H1 (cell line): ENCODE measurements at regions not wholly inside any gene's neighbourhood (a gene's known extent, or its start where the extent isn't known, plus 50 kb on each side); places are given as distances from the start of the nearest gene placed in this dataset.

Experiments used
- CTCF ChIA-PET: fragments of 300-600 bp; sonication (Branson Sonifier 250); formaldehyde crosslinking; loops from one replicate; lab custom pipeline; 2021; ENCODE audit not compliant: partially characterized antibody; lab: Charles Lee
- POLR2A ChIA-PET: fragments of 300-600 bp; sonication (Branson Sonifier 250); formaldehyde crosslinking; loops from one replicate; lab custom pipeline; 2021; ENCODE audit warnings: inconsistent platforms; ENCODE audit not compliant: partially characterized antibody; lab: Charles Lee
- DNase-seq, 2 experiments: peaks; one replicate each; pipeline versions ENCODE4 v3.0.0 to v3.0.0-alpha.2; 2010 to 2022; ENCODE audit warnings: low spot score in 2 of 2, low read depth in 1 of 2, mixed read lengths in 1 of 2
- FAIRE-seq: peaks from 2 replicates; lab custom pipeline; 2011; peaks lifted over from hg19 to GRCh38; lab: Jason Lieb, UNC
- H2AFZ ChIP-seq: 2 replicates; pipeline ENCODE4 v1.8.1; 2012; ENCODE audit warnings: low read length, inconsistent platforms
- H2AK5ac ChIP-seq: 2 replicates; pipeline ENCODE4 v1.6.1; 2013; ENCODE audit warnings: low read depth, low read length
- H2BK120ac ChIP-seq: replicated peaks from 2 replicates; pipeline ENCODE3; 2013; ENCODE audit warnings: low read depth, low read length, inconsistent platforms
- H2BK12ac ChIP-seq: 2 replicates; pipeline ENCODE4 v1.6.1; 2013; ENCODE audit warnings: low read depth, low read length
- H2BK15ac ChIP-seq: 2 replicates; pipeline ENCODE4 v1.6.1; 2013; ENCODE audit warnings: low read length
- H2BK20ac ChIP-seq: 2 replicates; pipeline ENCODE4 v1.6.1; 2013; ENCODE audit warnings: low read length
- H2BK5ac ChIP-seq: 2 replicates; pipeline ENCODE4 v1.6.1; 2013; ENCODE audit warnings: low read depth, low read length
- H3K14ac ChIP-seq: 2 replicates; pipeline ENCODE4 v1.6.1; 2013; ENCODE audit warnings: inconsistent platforms; ENCODE audit not compliant: insufficient read length
- H3K18ac ChIP-seq: 2 replicates; pipeline ENCODE4 v1.6.1; 2013; ENCODE audit warnings: low read length; ENCODE audit errors: extremely low read depth
- H3K23ac ChIP-seq: 2 replicates; pipeline ENCODE4 v1.6.1; 2013; ENCODE audit warnings: inconsistent platforms; ENCODE audit not compliant: insufficient read length
- H3K23me2 ChIP-seq: 2 replicates; pipeline ENCODE4 v1.6.1; 2013; ENCODE audit warnings: low read depth, low read length
- H3K27ac ChIP-seq: 2 replicates; pipeline ENCODE4 v1.6.1; 2011; ENCODE audit warnings: low read depth, low read length, inconsistent platforms
- H3K27me3 ChIP-seq, 4 experiments: replicated peaks in 1 of 4; 1 replicate in 1 of 4; 2 replicates in 3 of 4; pipeline versions ENCODE4 v1.6.1 to v1.8.1; 2011 to 2013; ENCODE audit warnings: low read length in 3 of 4, mild to moderate bottlenecking in 3 of 4, inconsistent platforms in 2 of 4, mixed read lengths in 2 of 4, moderate library complexity in 1 of 4; ENCODE audit not compliant: control insufficient read depth in 3 of 4, insufficient read depth in 3 of 4; ENCODE audit errors: extremely low read depth in 1 of 4
- H3K36me3 ChIP-seq, 4 experiments: 2 replicates each; pipeline versions ENCODE4 v1.6.1 to v1.8.1; 2011 to 2013; ENCODE audit warnings: mild to moderate bottlenecking in 4 of 4, low read length in 3 of 4, moderate library complexity in 2 of 4, control low read depth in 1 of 4, inconsistent platforms in 1 of 4; ENCODE audit not compliant: insufficient read depth in 4 of 4, control insufficient read depth in 2 of 4
- H3K4ac ChIP-seq: replicated peaks from 2 replicates; pipeline ENCODE3; 2013; ENCODE audit warnings: low read length, low read depth, mixed read lengths, inconsistent platforms; ENCODE audit not compliant: insufficient read length
- H3K4me1 ChIP-seq, 4 experiments: replicated peaks in 1 of 4; 1 replicate in 1 of 4; 2 replicates in 3 of 4; pipeline versions ENCODE4 v1.6.1 to v1.8.1; 2011 to 2013; ENCODE audit warnings: low read length in 3 of 4, inconsistent platforms in 2 of 4, mixed read lengths in 1 of 4; ENCODE audit not compliant: insufficient read depth in 4 of 4, control insufficient read depth in 3 of 4
- H3K4me2 ChIP-seq, 2 experiments: 2 replicates each; pipeline versions ENCODE4 v1.6.1 to v1.8.1; 2011 to 2013; ENCODE audit warnings: low read depth in 2 of 2, low read length in 2 of 2, control low read depth in 1 of 2, inconsistent platforms in 1 of 2, mild to moderate bottlenecking in 1 of 2; ENCODE audit not compliant: insufficient read depth in 1 of 2
- H3K4me3 ChIP-seq, 4 experiments: fragments of 200-600, 300-600 bp in 1 of 4; sonication (generic), shearing (Covaris generic), sonication (Bioruptor Twin) in 1 of 4; 2 replicates each; pipeline versions ENCODE4 v1.5.1 to v1.8.1; 2011 to 2016; ENCODE audit warnings: low read length in 4 of 4, low read depth in 3 of 4, control low read depth in 2 of 4, inconsistent platforms in 2 of 4, mild to moderate bottlenecking in 2 of 4, mixed read lengths in 1 of 4, moderate library complexity in 1 of 4; ENCODE audit not compliant: insufficient read depth in 2 of 4; ENCODE audit errors: extremely low read depth in 1 of 4
- H3K56ac ChIP-seq: replicated peaks from 2 replicates; pipeline ENCODE3; 2013; ENCODE audit warnings: low read depth, mild to moderate bottlenecking, mixed read lengths, low read length, inconsistent platforms; ENCODE audit not compliant: insufficient read length
- H3K79me1 ChIP-seq: 2 replicates; pipeline ENCODE4 v1.6.1; 2013; ENCODE audit warnings: low read depth, low read length, control low read depth
- H3K79me2 ChIP-seq, 2 experiments: 2 replicates each; pipeline versions ENCODE4 v1.6.1 to v1.8.1; 2012 to 2013; ENCODE audit warnings: low read length in 2 of 2, mild to moderate bottlenecking in 2 of 2, inconsistent platforms in 1 of 2; ENCODE audit not compliant: insufficient read depth in 2 of 2, control insufficient read depth in 1 of 2
- H3K9ac ChIP-seq, 4 experiments: replicated peaks in 1 of 4; 1 replicate in 1 of 4; 2 replicates in 3 of 4; pipeline versions ENCODE4 v1.6.1 to v1.8.1; 2011 to 2013; ENCODE audit warnings: low read depth in 3 of 4, low read length in 3 of 4, control low read depth in 2 of 4, mild to moderate bottlenecking in 2 of 4, moderate library complexity in 2 of 4, inconsistent platforms in 1 of 4; ENCODE audit errors: extremely low read depth in 1 of 4
- H3K9me3 ChIP-seq, 2 experiments: 2 replicates each; pipeline versions ENCODE4 v1.6.1 to v1.8.1; 2012 to 2013; ENCODE audit warnings: mild to moderate bottlenecking in 2 of 2, moderate library complexity in 2 of 2, control low read depth in 1 of 2, inconsistent platforms in 1 of 2, low read depth in 1 of 2, low read length in 1 of 2, mixed read lengths in 1 of 2; ENCODE audit not compliant: insufficient read depth in 2 of 2
- H4K20me1 ChIP-seq, 2 experiments: replicated peaks in 1 of 2; 2 replicates each; pipeline versions ENCODE3 to v1.8.1; 2011 to 2013; ENCODE audit warnings: inconsistent platforms in 2 of 2, low read length in 2 of 2, mild to moderate bottlenecking in 1 of 2; ENCODE audit not compliant: insufficient read depth in 2 of 2, control insufficient read depth in 1 of 2
- H4K5ac ChIP-seq: 2 replicates; pipeline ENCODE4 v1.6.1; 2013; ENCODE audit warnings: low read length, low read depth, mixed read lengths, inconsistent platforms; ENCODE audit not compliant: insufficient read length
- H4K8ac ChIP-seq: 2 replicates; pipeline ENCODE4 v1.8.0; 2013; ENCODE audit warnings: mild to moderate bottlenecking, moderate library complexity, low read length, inconsistent platforms; ENCODE audit not compliant: insufficient read depth; ENCODE audit errors: extremely low read depth
- H4K91ac ChIP-seq: replicated peaks from 2 replicates; pipeline ENCODE3; 2013; ENCODE audit warnings: low read length, mixed read lengths, inconsistent platforms; ENCODE audit not compliant: insufficient read length
- POLR2A ChIP-seq, 2 experiments: IDR thresholded peaks; 1 replicate in 1 of 2; 2 replicates in 1 of 2; pipeline ENCODE4 v1.6.1; 2011; ENCODE audit warnings: low read depth in 2 of 2, low read length in 2 of 2, mild to moderate bottlenecking in 2 of 2; ENCODE audit errors: control extremely low read depth in 1 of 2
- WGBS, 2 experiments: shearing (Covaris generic) in 1 of 2; methylation state at CpG; one replicate each; pipeline versions ENCODE4 v1.1.6 to v1.1.7; 2013 to 2015; ENCODE audit warnings: low lambda C conversion rate in 2 of 2, mixed read lengths in 2 of 2, inconsistent platforms in 1 of 2, low coverage in 1 of 2, missing lambda C conversion rate in 1 of 2; ENCODE audit not compliant: insufficient replicate concordance in 2 of 2, insufficient coverage in 1 of 2, insufficient read length in 1 of 2; ENCODE audit errors: extremely low coverage in 1 of 2, missing lambda C conversion rate in 1 of 2; 5-methylcytosine and 5-hydroxymethylcytosine counted together

GRCh38 chr11:29480981-29481380, 535.8 kb downstream of the KCNA4 start:
- FAIRE-seq: no peak

More at GRCh38 chr11:29480981-29481380, 535.8 kb downstream of the KCNA4 start:
- Histone ChIP-seq H3K4me3 (no peak overlapping the region), H2AK5ac (no peak overlapping the region), H3K27ac (no peak overlapping the region), H4K91ac (no peak overlapping the region), H4K8ac (no peak overlapping the region), H3K14ac (no peak overlapping the region), H2BK5ac (no peak overlapping the region), H2BK12ac (no peak overlapping the region), H2BK15ac (no peak overlapping the region), H3K27me3 (no peaks in the 10 kb centered on the region), H3K4ac (no peak overlapping the region), H3K36me3 (no peaks in the 10 kb centered on the region), H3K4me2 (no peak overlapping the region), H3K23ac (no peak overlapping the region), H4K5ac (no peak overlapping the region), H3K9ac (no peak overlapping the region), H3K56ac (no peak overlapping the region), H3K4me1 (no peaks in the 10 kb centered on the region), H4K20me1 (no peaks in the 10 kb centered on the region), H2BK20ac (no peak overlapping the region), H2BK120ac (no peak overlapping the region), H3K18ac (no peak overlapping the region), H3K79me2 (no peaks in the 10 kb centered on the region), H3K23me2 (no peaks in the 10 kb centered on the region; the same call in 1 of the 2 replicates), H3K9me3 (no peaks in the 10 kb centered on the region), H2AFZ (no peak overlapping the region), H3K79me1 (no peaks in the 10 kb centered on the region)
- CTCF ChIA-PET: interaction anchor here (1.0 kb wide), 1 partner anchor 9 kb away, joined by 3 read pairs; no protein-coding TSS in a partner anchor
- no peak for TF ChIP-seq POLR2A (IDR thresholded peaks at IDR 0.05; ENCODE audit: control extremely low read depth in 1 of 2, low read depth in 2 of 2, low read length in 2 of 2)
- DNase-seq: no peak
- WGBS, 2 experiments: 89% methylated on average over 1 of the region's 1 CpG; no CpG with 5 or more reads in 1 of the 2 experiments
- POLR2A ChIA-PET: no interaction called here
